ENCODE measurements at regions not wholly inside any gene's neighbourhood (a gene's known extent, or its start where the extent isn't known, plus 50 kb on each side); places are given as distances from the start of the nearest gene placed in this dataset.

DNA sequence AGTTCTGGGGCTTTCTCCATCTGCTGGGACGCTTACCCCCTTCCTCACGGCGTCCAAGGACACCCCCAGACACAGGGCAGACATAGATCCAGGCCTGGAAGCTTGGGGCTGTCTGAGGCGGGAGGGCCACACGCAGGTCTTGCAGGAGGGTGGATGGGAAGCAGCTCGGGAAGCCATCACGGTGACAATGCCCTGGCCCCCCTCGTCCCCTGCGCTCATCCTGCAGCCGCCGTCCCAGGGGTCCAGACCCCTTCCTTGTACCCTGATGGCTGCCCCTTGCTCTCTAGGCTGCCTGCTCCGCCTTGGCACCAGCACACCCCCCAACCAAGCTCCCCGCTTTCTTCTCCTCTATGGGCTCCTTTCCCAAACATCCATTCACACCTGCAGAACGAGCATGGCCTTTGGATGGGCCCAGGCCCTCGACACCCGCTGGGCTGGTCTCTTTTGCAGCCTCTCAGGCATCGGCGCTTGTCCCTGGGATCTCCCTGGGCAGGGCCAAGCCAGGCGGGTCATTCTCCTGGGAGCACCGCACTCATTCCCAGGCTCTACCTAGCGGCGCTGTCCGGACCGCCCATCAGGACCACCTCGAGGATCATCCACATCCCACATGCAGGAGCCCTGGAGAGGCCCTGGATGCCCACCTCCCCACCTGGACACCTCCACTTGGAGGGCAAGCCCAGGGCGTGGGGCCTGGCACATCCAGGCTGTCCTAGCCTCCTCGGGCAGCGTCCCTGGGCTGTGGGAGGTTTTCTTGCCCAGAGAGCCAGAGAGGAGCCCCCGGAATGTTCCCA, 274.9 kb downstream of the NDUFA10 start:
- Histone ChIP-seq H3K9me3 (ENCODE audit: control insufficient read depth, insufficient read depth, low read depth, low read length) (no peaks in the 10 kb centered on the region), H3K4me3 (ENCODE audit: low read depth, low read length) (no peak overlapping the region), H3K27ac (ENCODE audit: extremely low read depth, low read depth, low read length) (no peak overlapping the region), H3K36me3 (ENCODE audit: control insufficient read depth in 2 of 2, insufficient read depth in 1 of 2, low read length in 2 of 2) (no peaks in the 10 kb centered on the region), H3K4me1 (ENCODE audit: control insufficient read depth, insufficient read depth, low read length) (no peaks in the 10 kb centered on the region)
- ChIA-PET POLR2A (no interaction called here), CTCF (no interaction called here)
- no peak for TF ChIP-seq YY1 (tag by site-specific recombination; IDR thresholded peaks at IDR 0.05)
- TF ChIP-seq KLF1 (tag by site-specific recombination; IDR thresholded peaks at IDR 0.05), result no peak
- TF ChIP-seq, protein P1, sequence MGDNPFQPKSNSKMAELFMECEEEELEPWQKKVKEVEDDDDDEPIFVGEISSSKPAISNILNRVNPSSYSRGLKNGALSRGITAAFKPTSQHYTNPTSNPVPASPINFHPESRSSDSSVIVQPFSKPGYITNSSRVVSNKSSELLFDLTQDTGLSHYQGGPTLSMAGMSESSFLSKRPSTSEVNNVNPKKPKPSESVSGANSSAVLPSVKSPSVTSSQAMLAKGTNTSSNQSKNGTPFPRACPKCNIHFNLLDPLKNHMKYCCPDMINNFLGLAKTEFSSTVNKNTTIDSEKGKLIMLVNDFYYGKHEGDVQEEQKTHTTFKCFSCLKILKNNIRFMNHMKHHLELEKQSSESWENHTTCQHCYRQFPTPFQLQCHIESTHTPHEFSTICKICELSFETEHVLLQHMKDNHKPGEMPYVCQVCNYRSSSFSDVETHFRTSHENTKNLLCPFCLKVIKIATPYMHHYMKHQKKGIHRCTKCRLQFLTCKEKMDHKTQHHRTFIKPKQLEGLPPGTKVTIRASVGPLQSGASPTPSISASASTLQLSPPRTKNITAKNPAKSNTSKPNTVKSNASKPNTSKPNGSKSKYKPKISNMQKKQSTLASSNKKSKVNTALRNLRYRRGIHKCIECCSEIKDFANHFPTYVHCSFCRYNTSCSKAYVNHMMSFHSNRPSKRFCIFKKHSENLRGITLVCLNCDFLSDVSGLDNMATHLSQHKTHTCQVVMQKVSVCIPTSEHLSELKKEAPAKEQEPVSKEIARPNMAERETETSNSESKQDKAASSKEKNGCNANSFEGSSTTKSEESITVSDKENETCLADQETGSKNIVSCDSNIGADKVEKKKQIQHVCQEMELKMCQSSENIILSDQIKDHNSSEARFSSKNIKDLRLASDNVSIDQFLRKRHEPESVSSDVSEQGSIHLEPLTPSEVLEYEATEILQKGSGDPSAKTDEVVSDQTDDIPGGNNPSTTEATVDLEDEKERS (tag by site-specific recombination; IDR thresholded peaks at IDR 0.05), result no peak
- no peak for TF ChIP-seq SALL2 (tag by site-specific recombination; IDR thresholded peaks at IDR 0.05; ENCODE audit: borderline replicate concordance)
- no peak for TF ChIP-seq TCF7L2 (IDR thresholded peaks at IDR 0.05; ENCODE audit: borderline replicate concordance, low read depth, low read length)
- TF ChIP-seq, protein P2, sequence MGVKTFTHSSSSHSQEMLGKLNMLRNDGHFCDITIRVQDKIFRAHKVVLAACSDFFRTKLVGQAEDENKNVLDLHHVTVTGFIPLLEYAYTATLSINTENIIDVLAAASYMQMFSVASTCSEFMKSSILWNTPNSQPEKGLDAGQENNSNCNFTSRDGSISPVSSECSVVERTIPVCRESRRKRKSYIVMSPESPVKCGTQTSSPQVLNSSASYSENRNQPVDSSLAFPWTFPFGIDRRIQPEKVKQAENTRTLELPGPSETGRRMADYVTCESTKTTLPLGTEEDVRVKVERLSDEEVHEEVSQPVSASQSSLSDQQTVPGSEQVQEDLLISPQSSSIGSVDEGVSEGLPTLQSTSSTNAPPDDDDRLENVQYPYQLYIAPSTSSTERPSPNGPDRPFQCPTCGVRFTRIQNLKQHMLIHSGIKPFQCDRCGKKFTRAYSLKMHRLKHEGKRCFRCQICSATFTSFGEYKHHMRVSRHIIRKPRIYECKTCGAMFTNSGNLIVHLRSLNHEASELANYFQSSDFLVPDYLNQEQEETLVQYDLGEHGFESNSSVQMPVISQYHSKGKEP (tag by site-specific recombination; IDR thresholded peaks at IDR 0.05), result no peak
- TF ChIP-seq ZNF24 (tag by site-specific recombination; IDR thresholded peaks at IDR 0.05), result no peak
- TF ChIP-seq ZNF76 (tag by site-specific recombination; IDR thresholded peaks at IDR 0.05; ENCODE audit: borderline replicate concordance, low read depth), result no peak

DNA sequence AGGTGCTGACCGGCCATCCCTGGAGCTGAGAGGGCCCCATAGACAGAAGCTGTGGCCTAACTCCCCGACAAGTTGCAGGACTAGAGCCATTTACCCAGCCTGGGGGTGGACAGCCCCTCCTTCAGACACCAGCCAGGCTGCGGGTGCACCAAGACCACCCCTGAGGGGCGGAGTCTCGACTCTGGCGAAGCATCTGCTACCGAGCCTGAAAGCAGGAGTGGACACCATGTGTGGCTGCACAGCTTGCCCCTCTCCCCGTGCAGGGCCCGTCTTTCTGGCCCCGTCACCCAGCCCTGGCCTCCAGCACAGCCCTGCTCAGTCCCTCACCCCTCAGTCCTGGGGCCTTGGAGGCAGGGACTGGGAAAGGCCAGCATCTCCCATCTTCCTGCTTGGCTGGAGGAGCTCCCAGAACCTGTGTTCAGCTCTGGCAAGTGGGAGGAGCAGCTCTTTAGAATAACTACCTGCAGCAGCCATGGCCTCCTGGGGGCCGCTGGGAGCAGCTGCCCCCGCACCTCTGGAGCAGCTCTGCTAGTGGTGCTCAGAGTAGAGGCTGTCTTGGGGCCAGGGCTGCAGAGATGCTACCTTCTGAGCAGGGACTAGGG, 275.8 kb downstream of the NDUFA10 start:
- Histone ChIP-seq H3K36me3 (ENCODE audit: control insufficient read depth in 2 of 2, insufficient read depth in 1 of 2, low read length in 2 of 2) (no peaks in the 10 kb centered on the region), H3K27ac (ENCODE audit: extremely low read depth, low read depth, low read length) (no peak overlapping the region), H3K4me3 (ENCODE audit: low read depth, low read length) (no peak overlapping the region), H3K4me1 (ENCODE audit: control insufficient read depth, insufficient read depth, low read length) (no peaks in the 10 kb centered on the region), H3K9me3 (ENCODE audit: control insufficient read depth, insufficient read depth, low read depth, low read length) (no peaks in the 10 kb centered on the region)
- TF ChIP-seq ZNF549 (tag by site-specific recombination; IDR thresholded peaks at IDR 0.05), result no peak
- TF ChIP-seq ZNF600 (tag by site-specific recombination; IDR thresholded peaks at IDR 0.05), result no peak
- no peak for TF ChIP-seq ZBTB7A (tag by site-specific recombination; IDR thresholded peaks at IDR 0.05; ENCODE audit: low read depth)
- no peak for TF ChIP-seq ZNF677 (tag by site-specific recombination; IDR thresholded peaks at IDR 0.05)
- TF ChIP-seq ZNF777 (tag by site-specific recombination; IDR thresholded peaks at IDR 0.05; ENCODE audit: borderline replicate concordance), result no peak
- no peak for TF ChIP-seq ZIC2 (tag by site-specific recombination; IDR thresholded peaks at IDR 0.05)
- TF ChIP-seq GFI1B (tag by site-specific recombination; IDR thresholded peaks at IDR 0.05), result no peak
- no peak for TF ChIP-seq KLF16 (tag by site-specific recombination; IDR thresholded peaks at IDR 0.05)
- CTCF ChIA-PET, result interaction anchor here (0.6 kb wide), 1 partner anchor 98 kb away, joined by 3 read pairs; no protein-coding TSS in a partner anchor
- POLR2A ChIA-PET, result no interaction called here

DNA sequence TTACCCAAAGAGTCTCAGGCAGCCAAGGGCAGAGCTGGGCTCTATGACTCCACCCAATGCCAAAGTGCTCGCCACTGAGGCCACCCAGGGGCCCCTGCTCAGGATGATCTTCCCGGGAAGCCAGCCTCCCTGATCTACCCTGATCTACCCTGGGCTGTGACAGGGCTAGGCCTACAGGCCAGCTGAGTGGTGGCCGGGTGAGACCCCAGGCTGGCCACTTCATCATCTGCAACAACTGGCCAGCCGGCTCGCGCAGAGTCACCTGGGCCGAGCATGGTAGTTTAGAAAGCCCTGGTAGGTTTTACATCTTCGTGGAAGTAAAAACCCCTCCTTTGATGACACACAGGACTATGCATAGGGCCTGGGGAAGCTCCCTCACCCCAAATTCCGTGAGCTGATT, 276.3 kb downstream of the NDUFA10 start:
- CTCF ChIA-PET, result interaction anchor here (0.6 kb wide), 1 partner anchor 132 kb away, joined by 5 read pairs; no protein-coding TSS in a partner anchor

More for the DNA sequence above, 276.3 kb downstream of the NDUFA10 start:
- Histone ChIP-seq H3K27ac (ENCODE audit: extremely low read depth, low read depth, low read length) (no peak overlapping the region), H3K4me1 (ENCODE audit: control insufficient read depth, insufficient read depth, low read length) (no peaks in the 10 kb centered on the region), H3K36me3 (ENCODE audit: control insufficient read depth in 2 of 2, insufficient read depth in 1 of 2, low read length in 2 of 2) (no peaks in the 10 kb centered on the region), H3K4me3 (ENCODE audit: low read depth, low read length) (no peak overlapping the region), H3K9me3 (ENCODE audit: control insufficient read depth, insufficient read depth, low read depth, low read length) (no peaks in the 10 kb centered on the region)
- TF ChIP-seq ZNF426 (tag by site-specific recombination; IDR thresholded peaks at IDR 0.05) (no peak), ZNF624 (tag by site-specific recombination; IDR thresholded peaks at IDR 0.05) (no peak), ZNF830 (tag by site-specific recombination; IDR thresholded peaks at IDR 0.05; ENCODE audit: low read depth) (no peak)
- POLR2A ChIA-PET, result no interaction called here

Measured in HEK293 (cell line).